Brain microvascular endothelial cell (primary cell): ENCODE measurements at regions not wholly inside any gene's neighbourhood (a gene's known extent, or its start where the extent isn't known, plus 50 kb on each side); places are given as distances from the start of the nearest gene placed in this dataset.

Experiments used
- DNase-seq: peaks from one replicate; pipeline ENCODE4 v3.0.0-alpha.2; 2020
- H3K27ac ChIP-seq: fragments of 250-450 bp; sonication (Bioruptor Pico); 2 replicates; pipeline ENCODE4 v1.5.1; 2020; ENCODE audit warnings: mild to moderate bottlenecking, moderate library complexity
- H3K27me3 ChIP-seq: fragments of 250-450 bp; sonication (Bioruptor Pico); replicated peaks from 2 replicates; pipeline ENCODE4 v1.5.1; 2020; ENCODE audit warnings: mild to moderate bottlenecking
- H3K36me3 ChIP-seq: fragments of 250-450 bp; sonication (Bioruptor Pico); replicated peaks from 2 replicates; pipeline ENCODE4 v1.5.1; 2020; ENCODE audit warnings: mild to moderate bottlenecking
- H3K4me3 ChIP-seq: 2 replicates; pipeline ENCODE4 v1.5.1; 2011; ENCODE audit warnings: low read depth, mild to moderate bottlenecking, control low read depth, low read length, moderate library complexity
- in situ Hi-C: cut with HindIII; loops from 2 replicates; pipeline ENCODE4 v1.10.0; 2017; ENCODE audit warnings: low sequenced_read_pairs, low pct_ligation_motif_present
- TF ChIP-seq, protein P1 (sequence below): IDR thresholded peaks from 2 replicates; pipeline ENCODE4 v1.5.1; 2011; ENCODE audit warnings: low read depth, mild to moderate bottlenecking, moderate library complexity, low read length, control low read depth, inconsistent platforms; ENCODE audit errors: missing control alignments

DNA sequence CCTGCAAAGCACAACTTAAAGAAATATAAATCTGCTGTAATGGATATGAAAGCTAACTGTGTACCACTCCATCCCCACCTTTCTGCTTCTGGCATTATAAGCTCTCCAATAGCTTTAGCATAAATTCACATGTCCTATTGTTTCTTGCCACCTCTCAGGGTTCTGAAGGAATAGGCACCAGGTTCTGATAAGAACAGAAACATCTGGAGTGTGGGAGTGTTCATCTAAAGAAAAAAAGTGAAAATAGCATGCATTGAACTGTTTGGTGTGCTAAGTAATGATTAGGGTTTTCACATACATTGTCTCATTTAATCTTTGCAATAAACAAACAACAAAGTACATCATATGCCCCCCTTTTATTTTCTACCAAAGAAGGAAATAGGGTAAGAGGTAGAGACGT, 72.3 kb downstream of the FAM76B start:
- in situ Hi-C loops: no loop called here
- Histone ChIP-seq H3K27ac (no peak overlapping the region), H3K4me3 (no peak overlapping the region), H3K27me3 (no peaks in the 10 kb centered on the region), H3K36me3 (no peaks in the 10 kb centered on the region)
- TF ChIP-seq, protein P1, sequence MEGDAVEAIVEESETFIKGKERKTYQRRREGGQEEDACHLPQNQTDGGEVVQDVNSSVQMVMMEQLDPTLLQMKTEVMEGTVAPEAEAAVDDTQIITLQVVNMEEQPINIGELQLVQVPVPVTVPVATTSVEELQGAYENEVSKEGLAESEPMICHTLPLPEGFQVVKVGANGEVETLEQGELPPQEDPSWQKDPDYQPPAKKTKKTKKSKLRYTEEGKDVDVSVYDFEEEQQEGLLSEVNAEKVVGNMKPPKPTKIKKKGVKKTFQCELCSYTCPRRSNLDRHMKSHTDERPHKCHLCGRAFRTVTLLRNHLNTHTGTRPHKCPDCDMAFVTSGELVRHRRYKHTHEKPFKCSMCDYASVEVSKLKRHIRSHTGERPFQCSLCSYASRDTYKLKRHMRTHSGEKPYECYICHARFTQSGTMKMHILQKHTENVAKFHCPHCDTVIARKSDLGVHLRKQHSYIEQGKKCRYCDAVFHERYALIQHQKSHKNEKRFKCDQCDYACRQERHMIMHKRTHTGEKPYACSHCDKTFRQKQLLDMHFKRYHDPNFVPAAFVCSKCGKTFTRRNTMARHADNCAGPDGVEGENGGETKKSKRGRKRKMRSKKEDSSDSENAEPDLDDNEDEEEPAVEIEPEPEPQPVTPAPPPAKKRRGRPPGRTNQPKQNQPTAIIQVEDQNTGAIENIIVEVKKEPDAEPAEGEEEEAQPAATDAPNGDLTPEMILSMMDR: no peak
- DNase-seq: no peak

DNA sequence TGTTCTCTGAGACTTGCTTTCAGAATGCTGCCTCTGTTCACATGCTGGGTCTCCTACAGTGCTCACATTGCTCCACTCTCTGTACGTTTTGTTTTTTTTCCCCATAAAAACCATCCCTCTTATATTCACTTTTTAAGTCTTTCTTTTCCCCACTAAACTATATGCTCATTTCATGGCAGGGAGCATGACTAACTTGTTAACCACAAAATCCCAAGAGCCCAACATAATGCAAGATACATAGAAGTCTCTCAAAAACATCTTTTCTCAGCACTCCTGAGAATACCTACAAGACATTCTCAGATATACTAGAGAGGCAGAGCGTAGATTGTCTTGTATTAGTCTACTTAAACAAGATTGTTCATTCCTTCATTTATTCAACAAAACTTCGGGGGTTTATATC, 73.3 kb downstream of the FAM76B start:
- no peak overlapping the region for H3K4me3 ChIP-seq
- in situ Hi-C loops: no loop called here
- H3K27ac ChIP-seq: no peak overlapping the region

DNA sequence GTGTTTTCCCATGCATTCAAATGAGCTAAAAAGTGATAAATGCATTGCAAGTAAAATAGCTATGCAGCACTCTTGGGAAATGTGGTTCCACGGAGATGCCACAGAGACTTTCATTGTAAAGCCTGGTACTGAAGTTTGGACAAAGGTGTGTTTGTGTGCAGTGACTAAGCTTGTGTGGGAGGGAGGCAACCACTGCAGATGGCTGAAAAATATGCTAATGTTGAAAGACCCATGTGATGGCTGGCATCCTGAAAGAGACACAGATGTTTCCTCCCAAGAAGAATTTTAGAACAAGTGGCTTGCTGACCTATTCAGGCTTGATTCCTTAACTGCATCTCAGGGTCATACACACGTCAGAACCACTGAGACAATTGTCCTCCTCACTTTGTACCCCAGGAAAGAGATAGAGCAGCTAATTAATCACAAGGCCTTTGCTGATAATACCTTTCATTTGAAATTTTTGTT, 73.8 kb downstream of the FAM76B start:
- Histone ChIP-seq H3K36me3 (no peaks in the 10 kb centered on the region), H3K27me3 (no peaks in the 10 kb centered on the region), H3K27ac (no peak overlapping the region), H3K4me3 (no peak overlapping the region)
- in situ Hi-C loops: no loop called here
- TF ChIP-seq, protein P1: no peak
- peak; percentile 25 for DNase-seq

More for the DNA sequence above, 73.3 kb downstream of the FAM76B start:
- TF ChIP-seq, protein P1: no peak
- peak; percentile 24 for DNase-seq
- no peaks in the 10 kb centered on the region for H3K27me3 ChIP-seq
- H3K36me3 ChIP-seq: no peaks in the 10 kb centered on the region

DNA sequence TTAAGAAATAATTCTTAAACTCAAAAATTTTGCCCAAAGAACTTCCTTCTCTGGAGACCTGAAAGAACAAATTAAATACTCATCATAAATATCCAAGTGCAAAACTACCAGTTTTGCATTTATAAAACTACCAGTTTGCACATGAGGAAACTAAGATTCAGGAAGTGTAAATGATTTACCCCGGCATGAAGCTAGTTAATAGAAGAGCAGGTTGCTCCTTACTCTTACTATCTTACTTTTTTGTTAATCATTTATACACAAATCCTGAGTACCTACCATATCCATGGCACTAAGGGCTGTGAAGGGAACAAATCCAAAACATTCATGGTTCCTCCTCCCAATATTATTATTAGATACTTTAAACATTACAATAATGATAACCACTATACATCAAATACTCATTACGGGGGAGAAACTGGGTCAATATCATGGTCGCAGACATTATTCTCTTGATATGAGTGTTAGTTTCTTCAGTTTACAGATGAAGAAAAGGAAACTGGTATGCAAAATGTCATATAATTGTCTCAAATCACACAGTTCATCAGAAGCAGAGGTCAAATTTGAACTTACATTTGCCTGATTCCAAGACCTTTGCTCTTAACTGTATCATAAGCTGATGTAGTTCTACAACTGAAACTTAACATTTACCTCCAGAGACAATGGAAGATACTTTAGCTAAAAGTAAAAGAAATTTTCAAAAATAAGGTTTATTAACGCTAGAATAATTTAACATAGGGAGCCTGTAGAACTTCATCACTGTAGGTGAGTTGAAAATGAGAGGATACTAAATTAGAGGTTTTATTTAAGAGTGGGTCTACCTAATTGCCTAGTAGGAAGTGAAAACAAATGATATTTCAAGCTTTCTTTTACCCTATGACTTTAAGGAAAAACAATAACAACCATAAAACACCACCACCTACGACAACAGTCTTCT, 74.5 kb downstream of the FAM76B start:
- Histone ChIP-seq H3K27me3 (no peaks in the 10 kb centered on the region), H3K36me3 (no peaks in the 10 kb centered on the region), H3K27ac (no peak overlapping the region), H3K4me3 (no peak overlapping the region)
- no peak for DNase-seq
- in situ Hi-C loops: no loop called here
- TF ChIP-seq, protein P1: no peak

DNA sequence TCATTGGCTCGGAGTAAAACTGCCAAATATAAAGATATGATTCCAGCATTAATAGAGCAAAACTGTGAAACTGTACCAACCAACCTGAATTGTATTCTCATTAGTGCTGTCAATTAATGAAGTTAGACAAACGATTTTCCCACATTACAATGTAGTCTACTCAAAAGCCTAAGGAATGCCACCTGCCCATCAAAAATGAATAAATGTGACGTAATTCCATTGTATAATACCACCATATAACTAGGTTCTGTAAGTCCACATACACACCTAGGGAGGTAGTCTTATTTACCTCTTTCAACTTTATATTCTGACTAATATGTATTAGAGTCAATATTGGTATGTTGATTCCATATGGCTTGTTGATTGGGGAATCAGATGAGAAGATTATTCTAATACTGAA, 76.2 kb downstream of the FAM76B start:
- Histone ChIP-seq H3K27me3 (no peaks in the 10 kb centered on the region), H3K27ac (no peak overlapping the region), H3K4me3 (no peak overlapping the region), H3K36me3 (no peaks in the 10 kb centered on the region)
- in situ Hi-C loops: no loop called here
- TF ChIP-seq, protein P1: no peak
- DNase-seq: no peak
